ENCODE measurements at regions not wholly inside any gene's neighbourhood (a gene's known extent, or its start where the extent isn't known, plus 50 kb on each side); places are given as distances from the start of the nearest gene placed in this dataset.

GRCh38 chr2:181165199-181165868 is 184.9 kb downstream of the UBE2E3 start:
- no peaks in the 10 kb centered on the region; the same call in 1 of the 2 replicates for H3K36me3 Mint-ChIP-seq (ENCODE audit: low read depth)
- H3K4me3 Mint-ChIP-seq: no peak overlapping the region
- H3K4me1 Mint-ChIP-seq (ENCODE audit: low read depth): peaks cover 12% of the 10 kb centered on the region
- H3K27ac Mint-ChIP-seq: no peak overlapping the region
- no peak for DNase-seq
- H3K27me3 Mint-ChIP-seq (ENCODE audit: insufficient read depth): no peaks in the 10 kb centered on the region
- H3K9me3 Mint-ChIP-seq: no peaks in the 10 kb centered on the region
- TF ChIP-seq, protein P1, sequence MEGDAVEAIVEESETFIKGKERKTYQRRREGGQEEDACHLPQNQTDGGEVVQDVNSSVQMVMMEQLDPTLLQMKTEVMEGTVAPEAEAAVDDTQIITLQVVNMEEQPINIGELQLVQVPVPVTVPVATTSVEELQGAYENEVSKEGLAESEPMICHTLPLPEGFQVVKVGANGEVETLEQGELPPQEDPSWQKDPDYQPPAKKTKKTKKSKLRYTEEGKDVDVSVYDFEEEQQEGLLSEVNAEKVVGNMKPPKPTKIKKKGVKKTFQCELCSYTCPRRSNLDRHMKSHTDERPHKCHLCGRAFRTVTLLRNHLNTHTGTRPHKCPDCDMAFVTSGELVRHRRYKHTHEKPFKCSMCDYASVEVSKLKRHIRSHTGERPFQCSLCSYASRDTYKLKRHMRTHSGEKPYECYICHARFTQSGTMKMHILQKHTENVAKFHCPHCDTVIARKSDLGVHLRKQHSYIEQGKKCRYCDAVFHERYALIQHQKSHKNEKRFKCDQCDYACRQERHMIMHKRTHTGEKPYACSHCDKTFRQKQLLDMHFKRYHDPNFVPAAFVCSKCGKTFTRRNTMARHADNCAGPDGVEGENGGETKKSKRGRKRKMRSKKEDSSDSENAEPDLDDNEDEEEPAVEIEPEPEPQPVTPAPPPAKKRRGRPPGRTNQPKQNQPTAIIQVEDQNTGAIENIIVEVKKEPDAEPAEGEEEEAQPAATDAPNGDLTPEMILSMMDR (IDR thresholded peaks at IDR 0.05): no peak

DNA sequence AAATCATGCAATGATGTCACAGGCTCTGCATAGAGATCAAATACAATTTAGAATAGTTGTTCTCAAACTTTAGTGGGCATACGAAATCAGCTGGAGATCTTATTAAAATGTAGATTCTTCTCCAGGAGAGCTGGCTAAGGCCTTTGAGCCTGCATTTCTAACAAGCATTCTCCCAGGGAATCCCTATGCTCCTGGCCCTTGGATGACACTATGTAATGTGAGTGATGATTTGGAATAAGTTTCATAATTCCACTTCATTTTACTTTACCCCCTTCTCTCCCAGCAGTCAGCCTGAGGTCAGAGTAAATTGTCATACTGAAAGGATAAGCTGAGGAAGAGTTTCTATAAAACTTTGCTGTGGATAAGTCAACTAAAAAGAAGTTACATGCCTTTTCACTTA is 189.1 kb downstream of the UBE2E3 start:
- H3K27ac Mint-ChIP-seq: peak overlapping the region; percentile 21; the same call in 1 of the 2 replicates
- H3K27me3 Mint-ChIP-seq (ENCODE audit: insufficient read depth): no peaks in the 10 kb centered on the region
- H3K9me3 Mint-ChIP-seq: no peaks in the 10 kb centered on the region
- TF ChIP-seq, protein P1 (IDR thresholded peaks at IDR 0.05): no peak
- no peak overlapping the region for H3K4me3 Mint-ChIP-seq
- no peak for DNase-seq
- peaks cover 12% of the 10 kb centered on the region for H3K4me1 Mint-ChIP-seq (ENCODE audit: low read depth)
- no peaks in the 10 kb centered on the region; the same call in 1 of the 2 replicates for H3K36me3 Mint-ChIP-seq (ENCODE audit: low read depth)

DNA sequence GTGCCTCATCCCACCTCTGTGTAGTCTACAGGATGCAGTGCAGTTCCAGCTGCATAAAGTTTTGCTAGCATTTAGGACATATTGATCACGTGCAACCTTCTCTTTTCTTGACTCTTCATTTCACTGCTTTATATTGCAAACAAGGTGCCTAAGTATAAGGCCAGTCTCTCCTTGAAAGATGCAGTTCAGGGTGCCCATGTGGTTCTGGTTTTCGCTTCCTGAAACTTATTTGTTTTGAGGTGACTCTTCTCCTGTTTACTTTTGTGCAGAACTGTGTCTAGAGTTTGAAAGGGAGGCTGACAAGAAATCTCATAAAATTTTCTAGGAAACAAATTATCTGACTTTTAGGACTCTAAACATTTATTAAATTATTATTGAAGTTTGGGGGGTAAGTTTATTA is 189.9 kb downstream of the UBE2E3 start:
- Mint-ChIP-seq H3K4me1 (ENCODE audit: low read depth) (peaks cover 18% of the 10 kb centered on the region), H3K27ac (no peak overlapping the region), H3K27me3 (ENCODE audit: insufficient read depth) (no peaks in the 10 kb centered on the region), H3K4me3 (no peak overlapping the region), H3K9me3 (no peaks in the 10 kb centered on the region), H3K36me3 (ENCODE audit: low read depth) (no peaks in the 10 kb centered on the region; the same call in 1 of the 2 replicates)
- TF ChIP-seq, protein P1 (IDR thresholded peaks at IDR 0.05): no peak
- DNase-seq: no peak

GRCh38 chr2:181172676-181173075 is 192.3 kb downstream of the UBE2E3 start:
- H3K36me3 Mint-ChIP-seq (ENCODE audit: low read depth): no peaks in the 10 kb centered on the region
- peaks cover 31% of the 10 kb centered on the region for H3K4me1 Mint-ChIP-seq (ENCODE audit: low read depth)
- H3K4me3 Mint-ChIP-seq: no peak overlapping the region
- DNase-seq: no peak
- no peaks in the 10 kb centered on the region for H3K9me3 Mint-ChIP-seq
- no peaks in the 10 kb centered on the region for H3K27me3 Mint-ChIP-seq (ENCODE audit: insufficient read depth)
- no peak overlapping the region for H3K27ac Mint-ChIP-seq
- TF ChIP-seq, protein P1 (IDR thresholded peaks at IDR 0.05): no peak

DNA sequence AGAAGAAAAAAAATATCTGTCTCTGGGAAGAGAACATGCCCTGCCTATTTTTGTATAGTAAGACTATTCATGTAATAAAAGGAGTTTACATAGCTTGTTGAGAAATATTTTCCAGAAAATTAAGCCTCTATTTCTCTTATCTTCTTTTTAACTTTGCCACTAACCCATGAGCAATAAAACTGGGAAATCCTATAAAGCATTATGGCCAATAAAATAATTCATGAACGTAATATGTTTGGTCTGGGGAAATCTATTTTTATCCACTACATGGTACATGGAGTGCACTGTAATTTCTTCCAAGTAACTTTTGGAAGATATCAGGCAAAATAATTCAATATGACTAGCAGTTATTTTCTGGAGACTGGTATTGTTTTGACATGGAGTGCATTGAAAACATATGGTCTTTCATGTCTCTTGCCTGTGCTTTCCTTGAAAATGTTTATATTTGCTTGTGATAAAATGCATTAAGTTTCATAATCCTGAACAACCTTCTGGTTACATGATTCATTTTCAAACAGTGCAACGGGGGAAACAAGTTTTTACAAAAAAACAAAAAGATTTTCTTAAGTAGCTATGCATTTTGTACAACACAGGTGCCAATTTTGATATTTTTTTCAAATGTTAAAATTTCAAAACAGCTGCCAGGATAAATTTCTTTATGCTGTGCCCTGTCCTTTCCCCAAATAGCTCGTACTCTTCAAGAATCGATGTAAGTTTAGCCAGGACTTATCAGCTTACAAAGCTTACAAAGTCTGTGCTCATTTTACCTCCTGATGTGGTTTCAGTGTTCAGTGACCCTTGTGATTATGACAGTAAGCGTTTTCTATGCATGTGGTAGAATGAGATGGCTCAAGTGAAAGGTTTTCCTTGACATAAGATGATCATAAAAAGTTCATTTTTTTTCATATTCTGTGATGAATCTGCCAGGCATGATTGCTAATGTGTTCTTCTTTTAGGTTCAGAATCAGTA is 194.5 kb downstream of the UBE2E3 start:
- TF ChIP-seq, protein P1 (IDR thresholded peaks at IDR 0.05): no peak

More for the DNA sequence above, 194.5 kb downstream of the UBE2E3 start:
- Mint-ChIP-seq H3K27me3 (ENCODE audit: insufficient read depth) (no peaks in the 10 kb centered on the region), H3K9me3 (no peaks in the 10 kb centered on the region), H3K4me1 (ENCODE audit: low read depth) (peaks cover 24% of the 10 kb centered on the region), H3K4me3 (no peak overlapping the region), H3K27ac (no peak overlapping the region), H3K36me3 (ENCODE audit: low read depth) (no peaks in the 10 kb centered on the region)
- no peak for DNase-seq
